Right kidney (tissue), 1 donor: ENCODE measurements at regions not wholly inside any gene's neighbourhood (a gene's known extent, or its start where the extent isn't known, plus 50 kb on each side); places are given as distances from the start of the nearest gene placed in this dataset.
"Not testable (repeated sequence)": the region's sequence is repeated elsewhere in the genome, so short reads cannot be mapped to it uniquely, and the experiment has no call there.

Source experiments
- DNase-seq: peaks from one replicate; pipeline ENCODE4 v3.0.0-alpha.2; 2016

- DNase-seq, result no peak
Measured at GRCh38 chr3:59249698-59250361, 200.0 kb upstream of the CFAP20DC start.

GRCh38 chr3:59249004-59249403 is 199.2 kb upstream of the CFAP20DC start:
- DNase-seq, result no peak

- no peak for DNase-seq
Measured at GRCh38 chr3:59247402-59247841, 197.6 kb upstream of the CFAP20DC start.

- no peak for DNase-seq
Measured at GRCh38 chr3:59246719-59247401, 197.0 kb upstream of the CFAP20DC start.

GRCh38 chr3:59245859-59246501 is 196.2 kb upstream of the CFAP20DC start:
- peak; percentile 56 for DNase-seq

GRCh38 chr3:59245300-59245858 is 195.6 kb upstream of the CFAP20DC start:
- peak; percentile 40 for DNase-seq

GRCh38 chr3:59244343-59244742 is 194.5 kb upstream of the CFAP20DC start:
- no peak for DNase-seq

- DNase-seq, result no peak
Measured at GRCh38 chr3:59243476-59243875, 193.7 kb upstream of the CFAP20DC start.

GRCh38 chr3:59240666-59241255 is 190.9 kb upstream of the CFAP20DC start:
- no peak for DNase-seq

GRCh38 chr3:59237121-59237520 is 187.3 kb upstream of the CFAP20DC start:
- no peak for DNase-seq

- no peak for DNase-seq
Measured at GRCh38 chr3:59235634-59236012, 185.8 kb upstream of the CFAP20DC start.

GRCh38 chr3:59234884-59235633 is 185.2 kb upstream of the CFAP20DC start:
- DNase-seq, result no peak

GRCh38 chr3:59230379-59230778 is 180.6 kb upstream of the CFAP20DC start:
- not testable (repeated sequence) for DNase-seq

- DNase-seq, result no peak
Measured at GRCh38 chr3:59213860-59214259, 164.0 kb upstream of the CFAP20DC start.

GRCh38 chr3:59212128-59212779 is 162.4 kb upstream of the CFAP20DC start:
- peak; percentile 40 for DNase-seq

- DNase-seq, result no peak
Measured at GRCh38 chr3:59210260-59210659, 160.4 kb upstream of the CFAP20DC start.

- DNase-seq, result no peak
Measured at GRCh38 chr3:59192473-59192872, 142.6 kb upstream of the CFAP20DC start.

GRCh38 chr3:59191651-59192050 is 141.8 kb upstream of the CFAP20DC start:
- no peak for DNase-seq

GRCh38 chr3:59189939-59190338 is 140.1 kb upstream of the CFAP20DC start:
- no peak for DNase-seq

- DNase-seq, result no peak
Measured at GRCh38 chr3:59189526-59189925, 139.7 kb upstream of the CFAP20DC start.

- no peak for DNase-seq
Measured at GRCh38 chr3:59186725-59187124, 136.9 kb upstream of the CFAP20DC start.
